Activated CD8-positive, alpha-beta memory T cell treated with anti-CD3 and anti-CD28 coated beads, Interleukin-2, amount 50 U/mL, for 4 hours (primary cell): ENCODE measurements at regions not wholly inside any gene's neighbourhood (a gene's known extent, or its start where the extent isn't known, plus 50 kb on each side); places are given as distances from the start of the nearest gene placed in this dataset.
"Not testable (repeated sequence)": the region's sequence is repeated elsewhere in the genome, so short reads cannot be mapped to it uniquely, and the experiment has no call there.

Source experiments
- DNase-seq: peaks from one replicate; pipeline ENCODE4 v3.0.0-alpha.2; 2020

DNA sequence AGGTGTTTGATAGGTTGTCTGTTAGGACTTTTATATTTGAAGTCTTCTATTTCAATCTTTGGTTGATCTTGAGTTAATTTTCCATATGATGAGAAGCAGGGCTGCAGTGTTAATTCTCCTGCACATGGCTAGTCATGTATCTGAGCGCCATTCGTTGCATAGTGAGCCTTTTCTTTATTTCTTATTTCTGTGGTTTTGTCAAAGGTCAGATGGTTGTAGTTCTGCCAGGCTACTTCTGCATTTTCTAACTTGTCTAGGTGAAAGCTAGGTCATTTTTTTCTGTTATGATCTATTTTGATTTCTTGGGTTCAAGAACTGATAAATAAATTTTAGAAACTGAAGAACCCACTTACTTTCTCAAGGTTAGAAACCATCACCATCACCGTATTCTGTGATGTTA lies 56.7 kb downstream of the CCDC74A start:
- DNase-seq = no peak

DNA sequence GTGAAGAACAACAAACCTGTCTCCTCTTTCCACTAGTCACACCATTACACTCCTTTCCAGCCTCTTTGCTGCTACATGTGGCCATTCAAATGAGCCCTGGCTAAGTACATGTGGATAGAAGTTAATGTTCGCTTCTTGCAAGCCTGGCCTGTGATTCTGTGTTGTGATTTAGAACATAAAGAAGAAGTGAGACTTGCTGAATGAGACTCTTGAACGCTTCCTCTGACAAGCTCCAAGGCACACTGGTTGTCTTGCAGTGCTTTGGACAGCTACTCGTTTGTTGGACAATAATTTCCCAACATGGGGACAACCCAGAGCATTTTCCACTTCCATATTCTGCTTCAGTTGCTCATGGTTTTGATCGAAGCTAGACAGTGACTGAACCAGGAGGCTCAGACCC lies 57.3 kb downstream of the CCDC74A start:
- DNase-seq = no peak

- DNase-seq = no peak
Measured at GRCh38 chr2:131588152-131588873, 60.6 kb downstream of the CCDC74A start.

GRCh38 chr2:131589126-131589525 lies 61.4 kb downstream of the CCDC74A start:
- not testable (repeated sequence) for DNase-seq

- DNase-seq = no peak
Measured at GRCh38 chr2:131590366-131590765, 62.7 kb downstream of the CCDC74A start.

DNA sequence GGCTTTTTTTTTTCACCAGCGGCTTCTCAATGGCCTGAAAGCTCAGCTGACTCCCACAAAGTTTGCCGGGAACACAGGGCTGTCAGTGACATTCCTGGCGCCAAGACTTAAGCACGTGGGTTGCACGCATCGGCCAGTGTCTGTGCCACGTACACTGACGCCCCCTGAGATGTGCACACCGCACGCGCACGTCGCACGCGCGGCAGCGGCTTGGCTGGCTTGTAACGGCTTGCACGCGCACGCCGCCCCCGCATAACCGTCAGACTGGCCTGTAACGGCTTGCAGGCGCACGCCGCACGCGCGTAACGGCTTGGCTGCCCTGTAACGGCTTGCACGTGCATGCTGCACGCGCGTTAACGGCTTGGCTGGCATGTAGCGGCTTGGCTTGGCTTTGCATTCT lies 63.2 kb downstream of the CCDC74A start:
- no peak for DNase-seq

DNA sequence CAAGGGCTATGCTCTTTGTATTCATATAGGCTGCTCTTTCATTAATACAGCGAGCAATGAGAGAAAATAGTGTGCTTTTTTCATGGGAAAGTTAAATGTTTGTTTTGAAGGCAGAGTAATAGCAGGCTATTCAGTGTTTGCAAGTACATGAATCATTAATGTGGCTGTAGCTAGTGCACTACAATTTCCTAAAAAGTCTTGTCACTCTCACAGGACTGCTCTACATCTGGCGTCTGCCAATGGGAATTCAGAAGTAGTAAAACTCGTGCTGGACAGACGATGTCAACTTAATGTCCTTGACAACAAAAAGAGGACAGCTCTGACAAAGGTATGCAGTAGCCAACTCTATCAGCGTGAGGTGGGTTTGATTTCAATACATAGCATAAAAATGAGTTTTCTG lies 68.9 kb downstream of the CCDC74A start:
- DNase-seq = not testable (repeated sequence)

DNA sequence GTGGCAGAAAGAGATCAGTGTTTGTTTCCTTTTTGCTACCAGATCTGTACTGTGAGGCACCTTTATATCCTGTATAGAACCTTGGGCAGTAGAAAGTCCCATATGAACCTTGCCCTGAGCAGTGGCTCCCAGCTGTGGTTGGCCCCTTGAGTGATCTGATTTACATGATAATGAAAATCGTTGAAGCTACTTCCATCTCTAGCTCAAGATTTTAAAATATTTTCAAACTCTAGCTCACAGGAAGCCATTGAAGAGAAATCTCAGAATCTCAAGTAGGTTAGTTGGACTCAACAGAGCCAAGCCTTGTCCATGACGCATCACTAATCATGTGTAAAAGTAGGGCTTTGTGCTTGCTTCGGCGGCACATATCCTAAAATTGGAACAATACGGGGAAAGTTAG lies 74.8 kb downstream of the CCDC74A start:
- not testable (repeated sequence) for DNase-seq

DNA sequence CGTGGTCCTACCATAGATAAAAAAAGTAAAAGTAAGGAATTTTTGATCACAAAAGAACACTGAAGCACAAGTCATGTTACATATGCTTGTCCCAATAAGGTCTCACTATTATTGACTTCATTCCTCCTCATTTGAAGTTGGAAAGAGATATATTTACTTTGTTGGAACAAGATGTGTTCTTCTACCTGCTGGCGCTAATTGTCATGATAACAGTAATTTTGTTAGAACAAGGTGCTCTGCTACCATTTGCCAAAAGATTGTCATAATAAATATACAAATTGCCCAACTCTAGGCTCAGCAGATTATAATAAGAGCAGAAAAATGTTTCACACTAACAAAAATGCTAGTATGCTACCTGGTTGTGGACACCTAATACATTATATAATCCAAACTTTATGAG lies 77.0 kb downstream of the CCDC74A start:
- DNase-seq = not testable (repeated sequence)

- DNase-seq = not testable (repeated sequence)
Measured at GRCh38 chr2:131606366-131606765, 78.7 kb downstream of the CCDC74A start.

DNA sequence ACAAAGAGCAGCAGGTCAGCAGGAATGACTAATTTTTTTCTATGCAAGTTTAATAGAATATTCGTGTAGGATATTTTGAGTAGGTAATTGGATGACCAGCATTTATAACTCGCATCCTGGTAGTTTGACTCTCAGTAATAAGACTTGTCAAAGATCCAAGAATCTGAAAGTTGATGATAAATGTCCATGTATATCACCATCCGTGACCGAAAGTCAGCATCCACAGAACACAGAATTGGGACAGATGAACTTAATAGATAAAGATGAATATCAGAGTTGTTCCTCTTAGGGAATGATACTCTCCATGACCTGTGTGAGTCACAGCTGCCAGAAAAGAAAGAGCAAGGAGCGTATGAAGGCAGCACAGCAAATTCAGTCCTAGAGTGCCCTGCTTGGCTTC lies 79.4 kb downstream of the CCDC74A start:
- not testable (repeated sequence) for DNase-seq

GRCh38 chr2:131614539-131614938 lies 86.9 kb downstream of the CCDC74A start:
- not testable (repeated sequence) for DNase-seq

DNA sequence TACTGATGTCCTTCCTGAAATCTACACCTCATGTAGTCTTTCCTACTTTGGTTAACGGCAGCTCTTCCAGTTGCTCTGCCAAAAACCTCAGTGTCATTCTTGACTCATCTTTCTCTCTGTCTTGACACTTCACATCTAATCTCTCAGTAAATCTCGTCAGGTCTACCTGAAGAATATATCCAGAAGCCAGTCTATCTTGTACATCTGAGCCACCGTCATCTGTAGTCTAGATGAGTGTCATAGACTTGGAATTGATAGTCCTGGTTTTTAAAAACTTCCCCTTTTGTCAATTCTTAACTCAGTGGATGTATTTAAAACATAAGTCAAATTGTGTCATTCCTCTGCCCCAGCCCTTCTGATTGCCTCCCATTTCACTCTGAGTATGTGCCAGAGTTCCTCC lies 90.6 kb downstream of the CCDC74A start:
- DNase-seq = not testable (repeated sequence)

DNA sequence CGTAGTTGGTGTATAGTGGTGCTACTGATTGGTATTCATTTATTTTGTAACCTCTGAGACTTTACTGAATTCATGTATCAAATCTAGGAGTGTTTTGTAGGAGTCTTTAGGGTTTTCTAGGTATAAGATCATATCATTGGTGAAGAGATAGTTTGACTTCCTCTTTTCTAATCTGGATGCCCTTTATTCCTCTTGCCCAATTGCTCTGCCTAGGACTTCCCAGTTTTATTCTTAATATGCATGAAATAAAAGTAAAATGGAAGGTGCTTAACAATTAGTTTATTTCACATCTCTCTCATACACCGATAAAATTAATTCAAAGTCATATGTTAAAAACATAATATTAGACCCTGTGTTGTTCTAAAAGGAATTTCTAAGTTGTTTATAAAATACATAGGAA lies 95.2 kb downstream of the CCDC74A start:
- DNase-seq = not testable (repeated sequence)

GRCh38 chr2:131626011-131626410 lies 98.3 kb downstream of the CCDC74A start:
- not testable (repeated sequence) for DNase-seq

DNA sequence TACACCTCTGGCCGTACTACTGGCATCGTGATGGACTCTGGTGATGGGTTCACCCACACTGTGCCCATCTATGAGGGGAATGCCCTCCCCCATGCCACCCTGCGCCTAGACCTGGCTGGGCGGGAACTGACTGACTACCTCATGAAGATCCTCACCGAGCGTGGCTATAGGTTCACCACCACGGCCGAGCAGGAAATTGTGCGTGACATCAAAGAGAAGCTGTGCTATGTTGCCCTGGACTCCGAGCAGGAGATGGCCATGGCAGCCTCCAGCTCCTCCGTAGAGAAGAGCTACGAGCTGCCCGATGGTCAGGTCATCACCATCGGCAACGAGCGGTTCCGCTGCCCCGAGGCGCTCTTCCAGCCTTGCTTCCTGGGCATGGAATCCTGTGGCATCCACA lies 98.9 kb downstream of the CCDC74A start:
- DNase-seq = not testable (repeated sequence)

GRCh38 chr2:131627777-131628176 lies 100.1 kb downstream of the CCDC74A start:
- DNase-seq = not testable (repeated sequence)

GRCh38 chr2:131631648-131632047 lies 104.0 kb downstream of the CCDC74A start:
- not testable (repeated sequence) for DNase-seq

DNA sequence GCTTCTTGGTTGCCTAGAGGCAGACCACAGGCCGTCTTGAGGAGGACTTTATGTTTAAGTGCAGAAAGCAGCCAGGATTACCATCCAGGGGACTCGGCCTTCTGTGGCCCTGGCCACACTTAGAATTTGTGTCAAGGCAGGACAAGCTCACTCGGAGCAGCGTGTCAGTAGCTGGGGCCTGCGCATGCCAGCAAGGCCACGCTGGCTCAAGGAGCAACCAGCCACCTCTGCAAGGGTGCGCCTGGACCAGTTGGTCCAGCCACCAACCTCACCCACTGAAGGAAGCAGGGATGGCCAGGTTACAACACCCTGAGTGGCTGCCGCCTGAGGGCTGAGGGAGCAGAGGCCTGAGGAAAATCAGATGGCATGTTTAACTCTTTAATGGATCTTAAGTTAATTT lies 105.7 kb downstream of the CCDC74A start:
- DNase-seq = not testable (repeated sequence)

- not testable (repeated sequence) for DNase-seq
Measured at GRCh38 chr2:131633827-131634695, 106.4 kb downstream of the CCDC74A start.

DNA sequence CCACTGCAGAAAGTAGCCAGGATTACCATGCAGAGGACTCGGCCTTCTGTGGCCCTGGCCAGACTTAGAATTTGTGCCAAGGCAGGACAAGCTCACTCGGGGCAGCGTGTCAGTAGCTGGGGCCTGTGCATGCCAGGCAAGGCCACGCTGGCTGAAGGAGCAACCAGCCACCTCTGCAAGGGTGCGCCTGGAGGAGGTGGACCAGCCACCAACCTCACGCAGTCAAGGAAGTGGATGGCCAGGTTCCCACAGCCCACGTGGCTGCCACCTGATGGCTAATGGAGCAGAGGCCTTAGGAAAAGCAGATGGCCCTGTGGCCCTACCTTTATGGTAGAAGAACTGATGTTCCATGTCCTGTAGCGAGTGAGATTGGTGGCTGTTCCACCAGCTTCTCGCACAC lies 107.9 kb downstream of the CCDC74A start:
- no peak for DNase-seq

DNA sequence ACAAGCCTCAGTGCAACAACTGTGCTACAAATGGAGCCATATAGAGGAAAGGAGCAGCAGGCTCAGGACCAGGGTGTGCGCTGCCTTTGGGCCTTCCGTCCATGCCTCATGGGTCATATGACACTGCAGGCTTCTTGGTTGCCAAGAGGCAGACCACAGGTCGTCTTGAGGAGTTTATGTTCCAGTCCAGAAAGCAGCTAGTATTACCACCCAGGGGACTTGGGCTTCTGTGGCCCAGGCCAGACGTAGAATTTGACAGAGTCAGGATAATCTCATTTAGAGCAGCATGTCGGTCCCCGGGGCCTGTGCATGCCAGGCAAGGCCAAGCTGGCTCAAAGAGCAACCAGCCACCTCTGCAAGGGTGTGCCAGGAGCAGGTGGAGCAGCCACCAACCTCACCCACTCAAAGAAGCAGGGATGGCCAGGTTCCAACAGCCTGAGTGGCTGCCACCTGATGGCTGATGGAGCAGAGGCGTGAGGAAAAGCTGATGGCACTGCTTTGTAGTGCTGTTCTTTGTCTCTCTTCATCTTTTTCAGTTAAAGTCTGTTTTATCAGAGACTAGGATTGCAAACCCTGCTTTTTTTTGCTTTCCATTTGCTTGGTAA lies 109.1 kb downstream of the CCDC74A start:
- not testable (repeated sequence) for DNase-seq

- not testable (repeated sequence) for DNase-seq
Measured at GRCh38 chr2:131639001-131639620, 111.4 kb downstream of the CCDC74A start.
